ENCODE measurements at regions not wholly inside any gene's neighbourhood (a gene's known extent, or its start where the extent isn't known, plus 50 kb on each side); places are given as distances from the start of the nearest gene placed in this dataset.

DNA sequence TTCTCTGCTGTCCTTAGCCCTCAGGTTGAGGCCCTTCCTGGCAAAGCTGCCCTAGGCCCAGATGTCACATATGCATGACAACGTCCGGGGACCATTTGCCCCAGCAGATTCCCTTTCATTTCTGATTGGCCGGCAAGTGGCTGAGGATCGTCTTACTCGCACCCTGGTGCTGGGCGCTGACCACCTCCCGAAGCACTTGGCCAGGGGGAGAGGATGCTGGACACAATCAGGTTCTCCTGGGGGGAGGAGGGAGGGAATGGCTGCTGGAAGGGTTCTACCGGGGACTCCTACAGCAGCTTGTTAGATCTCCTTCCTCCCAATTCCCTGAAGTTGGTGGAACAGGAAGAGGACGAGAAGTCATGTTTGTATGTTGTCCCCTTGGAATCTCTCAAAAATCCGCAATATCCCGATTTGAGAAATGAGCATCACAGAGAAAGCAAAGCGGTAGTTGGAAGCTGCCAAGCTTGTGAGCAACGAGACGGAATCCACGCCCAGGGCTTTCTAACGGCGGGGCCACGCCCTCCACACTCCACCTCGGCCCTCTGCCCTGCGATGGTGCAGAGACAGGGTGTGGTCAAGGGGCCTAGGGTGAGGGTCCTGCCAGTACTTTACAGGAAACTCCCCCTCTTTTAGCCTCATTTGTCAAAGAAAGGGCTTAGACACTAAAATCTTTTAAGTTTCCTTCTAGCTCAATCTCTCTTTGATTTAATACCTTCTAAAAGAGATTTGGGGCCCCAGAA, 61.8 kb upstream of the YWHAQ start:
- Histone ChIP-seq H3K4me3 (no peak overlapping the region), H3K27ac (peak overlapping the region in 3 of 4 donors; percentile 40 to 58 (median 58)), H3K36me3 (no peaks in the 10 kb centered on the region), H3K4me1 (peaks cover 0 to 14% (median 0%) of the 10 kb centered on the region in 3 donors), H3K9me3 (no peaks in the 10 kb centered on the region), H3K27me3 (no peaks in the 10 kb centered on the region)
- WGBS, 2 donors (ENCODE audit: low coverage in 1 of 2), result 31% methylated on average over 7 of the region's 20 CpGs; no CpG with 5 or more reads in 1 of the 2 donors
- peak; percentile 66 for ATAC-seq
- TF ChIP-seq POLR2AphosphoS5 (IDR thresholded peaks at IDR 0.05), result peak; percentile 6
- TF ChIP-seq, protein P1, sequence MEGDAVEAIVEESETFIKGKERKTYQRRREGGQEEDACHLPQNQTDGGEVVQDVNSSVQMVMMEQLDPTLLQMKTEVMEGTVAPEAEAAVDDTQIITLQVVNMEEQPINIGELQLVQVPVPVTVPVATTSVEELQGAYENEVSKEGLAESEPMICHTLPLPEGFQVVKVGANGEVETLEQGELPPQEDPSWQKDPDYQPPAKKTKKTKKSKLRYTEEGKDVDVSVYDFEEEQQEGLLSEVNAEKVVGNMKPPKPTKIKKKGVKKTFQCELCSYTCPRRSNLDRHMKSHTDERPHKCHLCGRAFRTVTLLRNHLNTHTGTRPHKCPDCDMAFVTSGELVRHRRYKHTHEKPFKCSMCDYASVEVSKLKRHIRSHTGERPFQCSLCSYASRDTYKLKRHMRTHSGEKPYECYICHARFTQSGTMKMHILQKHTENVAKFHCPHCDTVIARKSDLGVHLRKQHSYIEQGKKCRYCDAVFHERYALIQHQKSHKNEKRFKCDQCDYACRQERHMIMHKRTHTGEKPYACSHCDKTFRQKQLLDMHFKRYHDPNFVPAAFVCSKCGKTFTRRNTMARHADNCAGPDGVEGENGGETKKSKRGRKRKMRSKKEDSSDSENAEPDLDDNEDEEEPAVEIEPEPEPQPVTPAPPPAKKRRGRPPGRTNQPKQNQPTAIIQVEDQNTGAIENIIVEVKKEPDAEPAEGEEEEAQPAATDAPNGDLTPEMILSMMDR (IDR thresholded peaks at IDR 0.05), result no peak
- TF ChIP-seq EP300 (IDR thresholded peaks at IDR 0.05), result no peak

DNA sequence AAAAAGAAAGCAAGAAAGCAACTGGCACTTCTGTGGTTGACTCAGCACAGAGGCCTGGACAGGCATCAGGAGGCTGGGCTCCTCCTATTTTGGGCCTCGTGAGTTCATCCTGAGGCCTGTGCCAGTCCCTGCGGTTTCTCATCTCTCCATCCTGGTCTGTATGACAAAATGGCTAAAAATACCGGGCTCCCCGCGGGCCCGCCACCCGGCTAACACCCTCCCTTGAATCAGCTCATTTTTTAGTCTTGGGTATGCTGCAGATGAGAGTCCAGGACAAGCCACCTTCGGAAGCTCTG, 62.3 kb upstream of the YWHAQ start:
- no peaks in the 10 kb centered on the region for H3K9me3 ChIP-seq
- no peak overlapping the region for H3K4me3 ChIP-seq
- peak; percentile 80 for ATAC-seq
- no peaks in the 10 kb centered on the region for H3K27me3 ChIP-seq
- TF ChIP-seq POLR2A (IDR thresholded peaks at IDR 0.05), result no peak
- TF ChIP-seq EP300 (IDR thresholded peaks at IDR 0.05), result no peak
- TF ChIP-seq POLR2AphosphoS5 (IDR thresholded peaks at IDR 0.05), result no peak
- TF ChIP-seq, protein P1 (IDR thresholded peaks at IDR 0.05), result no peak
- 48 to 52% methylated on average over 3 to 7 of the region's 8 CpGs for WGBS, 2 donors (ENCODE audit: low coverage in 1 of 2)
- H3K4me1 ChIP-seq, result peaks cover 0 to 14% (median 0%) of the 10 kb centered on the region in 3 donors
- H3K36me3 ChIP-seq, result no peaks in the 10 kb centered on the region
- H3K27ac ChIP-seq, result peak overlapping the region in 3 of 4 donors; percentile 40 to 58 (median 58)

DNA sequence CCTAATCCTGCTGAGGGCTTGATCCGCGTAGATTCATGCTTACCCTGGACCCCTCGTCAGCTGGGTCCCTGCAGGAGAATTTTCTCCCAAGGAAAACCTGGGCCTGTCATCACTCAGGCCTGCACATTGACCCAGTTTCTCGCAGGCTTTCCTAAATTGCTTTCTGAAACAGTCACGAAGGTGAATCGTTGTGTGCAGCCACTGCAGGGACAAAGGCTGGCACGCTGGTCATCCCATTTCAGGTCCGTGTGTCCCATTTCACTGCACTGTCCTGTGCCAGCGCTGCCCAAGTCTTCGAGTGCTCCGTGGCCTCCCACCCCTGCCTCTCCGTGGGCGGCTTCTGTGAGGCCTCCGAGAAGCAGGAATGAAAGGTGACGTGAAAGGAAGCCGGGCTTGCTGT, 62.8 kb upstream of the YWHAQ start:
- ATAC-seq, result no peak
- 95 to 100% methylated on average over 3 to 7 of the region's 16 CpGs for WGBS, 2 donors (ENCODE audit: low coverage in 1 of 2)
- no peaks in the 10 kb centered on the region for H3K36me3 ChIP-seq
- no peak overlapping the region for H3K4me3 ChIP-seq
- no peaks in the 10 kb centered on the region for H3K27me3 ChIP-seq
- H3K4me1 ChIP-seq, result peaks cover 0 to 14% (median 0%) of the 10 kb centered on the region in 3 donors
- peak overlapping the region in 2 of 4 donors; percentile 58 for H3K27ac ChIP-seq
- TF ChIP-seq POLR2A (IDR thresholded peaks at IDR 0.05) (no peak), POLR2AphosphoS5 (IDR thresholded peaks at IDR 0.05) (no peak), EP300 (IDR thresholded peaks at IDR 0.05) (no peak)
- TF ChIP-seq, protein P1 (IDR thresholded peaks at IDR 0.05), result no peak
- H3K9me3 ChIP-seq, result no peaks in the 10 kb centered on the region

DNA sequence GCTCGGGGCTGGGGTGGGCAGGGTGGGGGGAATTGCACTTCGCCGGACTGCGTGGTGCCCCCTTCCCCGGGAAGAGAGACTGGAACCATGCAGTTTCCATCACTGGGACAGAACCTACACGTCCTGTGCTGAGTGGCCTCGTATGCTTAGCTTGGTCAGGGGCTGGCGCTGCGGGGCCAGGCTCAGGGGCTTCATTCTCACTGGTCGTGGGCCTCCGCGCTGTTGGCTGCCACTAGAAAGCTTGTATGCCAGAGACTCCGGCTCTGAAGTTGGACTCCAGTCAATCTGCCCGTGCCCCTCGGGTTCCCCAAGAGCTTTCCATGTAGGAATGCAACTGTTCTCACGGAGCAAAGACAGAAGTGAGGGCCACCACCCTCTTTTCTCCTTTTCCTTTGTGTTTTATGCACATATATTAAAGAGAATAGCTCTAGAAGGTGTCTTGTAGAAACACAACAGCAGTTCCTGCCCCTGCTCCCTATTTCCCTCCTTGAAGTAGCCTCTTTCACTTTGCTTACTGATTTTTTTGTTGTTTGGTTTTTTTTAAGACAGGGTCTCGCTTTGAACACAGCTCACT, 64.0 kb upstream of the YWHAQ start:
- 84 to 90% methylated on average over 5 to 6 of the region's 17 CpGs for WGBS, 2 donors (ENCODE audit: low coverage in 1 of 2)
- TF ChIP-seq POLR2A (IDR thresholded peaks at IDR 0.05) (no peak), POLR2AphosphoS5 (IDR thresholded peaks at IDR 0.05) (no peak), EP300 (IDR thresholded peaks at IDR 0.05) (no peak)
- TF ChIP-seq, protein P1 (IDR thresholded peaks at IDR 0.05), result no peak
- Histone ChIP-seq H3K9me3 (no peaks in the 10 kb centered on the region), H3K36me3 (no peaks in the 10 kb centered on the region), H3K27me3 (no peaks in the 10 kb centered on the region), H3K27ac (no peak overlapping the region), H3K4me3 (no peak overlapping the region), H3K4me1 (peaks cover 0 to 14% (median 0%) of the 10 kb centered on the region in 3 donors)
- no peak for ATAC-seq

DNA sequence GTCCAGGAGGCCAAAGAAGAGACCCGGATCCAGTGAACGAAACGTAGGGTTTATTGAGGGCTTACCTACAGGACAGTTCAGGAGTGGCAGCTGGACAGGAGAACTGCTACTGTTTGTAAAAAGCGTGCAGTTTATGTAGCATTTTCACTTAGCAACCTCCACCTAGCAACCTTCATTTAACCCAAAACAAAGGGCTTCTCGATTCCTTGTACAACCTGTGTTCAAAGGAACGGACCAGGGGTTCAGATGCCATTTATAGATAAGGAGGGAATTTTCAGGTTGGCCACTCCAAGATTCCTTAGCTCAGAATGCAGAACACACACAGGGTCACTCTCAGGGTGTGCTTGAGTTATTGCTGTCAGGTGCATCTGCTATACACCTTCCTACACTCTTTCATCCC, 65.1 kb upstream of the YWHAQ start:
- Histone ChIP-seq H3K36me3 (no peaks in the 10 kb centered on the region), H3K4me1 (peaks cover 0 to 14% (median 0%) of the 10 kb centered on the region in 3 donors), H3K4me3 (no peak overlapping the region), H3K9me3 (no peaks in the 10 kb centered on the region), H3K27ac (no peak overlapping the region), H3K27me3 (no peaks in the 10 kb centered on the region)
- TF ChIP-seq, protein P1 (IDR thresholded peaks at IDR 0.05), result no peak
- no peak for TF ChIP-seq POLR2AphosphoS5 (IDR thresholded peaks at IDR 0.05)
- TF ChIP-seq POLR2A (IDR thresholded peaks at IDR 0.05), result no peak
- TF ChIP-seq EP300 (IDR thresholded peaks at IDR 0.05), result no peak
- ATAC-seq, result no peak
- 54 to 75% methylated on average over 3 to 4 of the region's 6 CpGs for WGBS, 2 donors (ENCODE audit: low coverage in 1 of 2)

Data from gastroesophageal sphincter (tissue), 4 donors.